ENCODE measurements at regions not wholly inside any gene's neighbourhood (a gene's known extent, or its start where the extent isn't known, plus 50 kb on each side); places are given as distances from the start of the nearest gene placed in this dataset.

DNA sequence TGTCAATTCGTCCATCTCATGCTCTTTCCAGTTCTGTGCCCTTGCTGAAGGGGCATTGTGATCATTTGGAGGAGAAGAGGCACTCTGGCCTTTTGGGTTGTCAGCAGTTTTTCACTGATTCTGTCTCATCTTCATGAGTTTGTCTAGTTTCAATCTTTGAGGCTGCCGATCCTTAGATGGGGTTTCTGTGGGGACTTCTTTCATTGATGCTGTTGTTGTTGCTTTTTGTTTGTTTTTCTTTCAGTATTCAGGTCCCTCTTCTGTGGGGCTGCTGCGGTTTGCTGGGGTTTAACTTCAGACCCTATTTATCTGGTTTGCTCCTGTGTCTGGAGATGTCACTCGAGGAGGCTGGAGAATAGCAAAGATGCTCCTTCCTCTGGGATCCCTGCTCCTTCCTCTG lies 224.3 kb downstream of the JRKL start:
- no peak for DNase-seq

DNA sequence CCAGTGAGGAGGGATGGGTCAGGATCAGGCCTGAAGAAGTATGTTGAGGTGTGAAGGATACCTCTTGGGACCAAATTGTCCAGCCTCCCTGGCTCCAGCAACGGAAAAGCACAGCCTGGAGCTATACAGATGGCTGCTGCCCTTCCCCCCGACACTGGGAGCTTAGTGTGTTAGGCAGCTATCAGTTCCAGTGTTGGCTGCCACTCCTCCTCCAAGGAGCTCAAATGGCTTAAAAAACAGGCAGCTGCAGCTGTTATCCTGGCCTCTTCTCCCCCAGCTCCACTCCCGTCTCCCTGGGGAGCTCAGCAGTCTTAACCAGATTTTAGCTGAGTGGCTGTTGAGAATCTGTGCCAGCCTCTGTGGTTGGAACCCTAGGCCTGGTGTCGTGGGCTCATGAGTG lies 225.0 kb downstream of the JRKL start:
- no peak for DNase-seq

DNA sequence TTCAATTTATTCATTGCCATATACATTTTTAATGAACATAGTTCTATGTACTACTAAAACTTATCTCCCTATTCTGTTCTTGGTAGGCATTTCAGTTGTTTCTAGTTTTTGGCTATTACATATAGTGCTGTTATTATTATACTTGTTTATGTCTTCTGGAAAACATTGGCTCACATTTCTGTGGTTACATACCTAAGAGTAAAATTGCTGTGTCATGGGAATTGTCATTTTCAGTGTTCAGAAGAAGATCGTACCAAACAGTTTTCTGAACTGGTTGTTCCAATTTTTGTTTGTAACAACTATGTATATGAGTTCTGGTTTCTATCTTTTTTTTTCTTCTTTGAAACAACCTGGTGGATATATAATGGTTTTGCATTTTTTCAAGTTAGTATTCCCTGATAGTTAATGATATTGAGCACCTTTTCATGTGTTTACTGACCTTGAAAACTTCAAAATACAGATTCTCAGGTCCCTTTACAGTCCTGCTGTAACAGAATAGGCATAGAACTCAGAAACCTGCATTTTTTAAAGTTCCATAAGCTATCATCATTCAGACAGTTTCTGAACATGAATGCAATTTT lies 230.7 kb downstream of the JRKL start:
- DNase-seq: no peak

DNA sequence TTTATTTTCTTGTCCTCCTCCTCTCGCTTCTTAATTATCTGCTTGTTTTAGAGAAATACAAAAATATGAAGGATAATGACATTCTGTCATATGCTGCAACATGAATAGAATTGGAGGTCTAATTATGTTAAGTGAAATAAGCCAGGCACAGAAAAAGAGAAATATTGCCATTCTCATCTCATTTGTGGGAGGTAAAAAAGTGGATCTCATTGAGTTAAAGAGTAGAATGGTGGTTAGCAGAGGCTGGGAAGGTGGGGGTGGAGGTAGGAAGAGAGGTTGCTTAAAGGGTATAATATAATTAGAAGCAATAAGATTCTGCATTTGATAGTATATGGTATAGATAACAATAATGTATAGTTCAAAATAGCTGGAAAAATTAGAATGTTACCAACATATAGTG lies 231.3 kb downstream of the JRKL start:
- no peak for DNase-seq

DNA sequence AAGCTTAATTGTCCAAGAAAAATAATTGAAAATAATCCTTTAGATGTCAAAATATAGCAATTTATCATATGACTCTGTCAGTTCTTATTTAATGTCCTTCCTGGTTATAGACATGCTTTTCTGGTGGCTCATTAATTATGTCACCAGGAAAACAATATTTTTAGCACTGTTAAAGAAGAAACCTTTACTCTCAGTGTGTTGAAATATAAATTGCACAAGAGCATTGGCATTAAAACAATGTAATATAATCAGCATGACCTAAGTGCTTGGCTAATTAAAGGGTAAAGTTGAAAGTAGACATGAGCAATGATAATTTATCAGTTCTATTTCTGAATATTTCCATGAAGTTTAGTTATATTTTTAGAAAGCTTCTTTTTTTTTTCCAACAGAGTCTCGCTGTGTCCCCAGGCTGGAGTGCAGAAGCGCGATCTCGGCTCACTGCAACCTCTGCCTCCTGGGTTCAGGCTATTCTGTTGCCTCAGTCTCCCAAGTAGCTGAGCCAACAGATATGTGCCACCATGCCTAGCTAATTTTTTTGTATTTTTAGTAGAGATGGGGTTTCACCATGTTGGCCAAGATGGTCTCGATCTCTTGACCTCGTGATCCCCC lies 232.3 kb downstream of the JRKL start:
- DNase-seq: no peak

DNA sequence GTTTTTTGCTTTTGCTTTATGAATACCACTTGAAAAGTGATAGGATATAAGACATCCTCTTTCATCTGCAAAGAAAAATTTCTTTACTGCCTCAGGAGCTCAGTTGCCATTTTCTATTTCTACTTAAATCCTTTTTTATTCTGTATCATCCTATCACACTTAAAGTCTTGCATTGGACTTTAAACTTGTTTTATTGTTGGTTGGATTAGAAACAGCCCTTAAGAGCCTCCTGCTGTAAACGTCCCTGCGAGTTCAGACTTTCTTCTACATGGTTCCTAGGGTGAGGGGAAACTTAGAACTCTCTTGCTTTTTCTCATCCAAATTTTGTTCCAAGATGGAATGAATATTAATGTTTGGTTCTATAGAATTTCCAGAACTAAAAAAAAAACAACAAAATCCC lies 234.3 kb downstream of the JRKL start:
- no peak for DNase-seq

DNA sequence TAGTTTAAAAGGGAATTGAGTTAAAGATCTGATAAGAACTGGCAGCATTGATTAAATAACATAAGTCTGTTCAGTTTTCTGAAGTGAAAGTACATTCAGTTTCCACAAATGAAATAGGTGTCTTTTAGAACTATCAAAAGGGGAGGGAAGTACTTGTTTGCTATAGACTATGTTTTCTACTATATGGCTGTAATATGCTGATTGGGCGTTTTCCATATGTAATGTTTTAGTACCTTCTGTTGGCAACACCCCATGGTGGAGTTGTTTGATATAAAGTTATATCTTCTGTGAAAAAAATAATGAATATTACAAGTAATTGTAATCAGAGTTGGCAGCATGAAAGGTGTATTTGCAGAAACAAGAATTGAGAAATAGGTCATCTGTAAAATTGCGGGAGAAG lies 237.6 kb downstream of the JRKL start:
- no peak for DNase-seq

DNA sequence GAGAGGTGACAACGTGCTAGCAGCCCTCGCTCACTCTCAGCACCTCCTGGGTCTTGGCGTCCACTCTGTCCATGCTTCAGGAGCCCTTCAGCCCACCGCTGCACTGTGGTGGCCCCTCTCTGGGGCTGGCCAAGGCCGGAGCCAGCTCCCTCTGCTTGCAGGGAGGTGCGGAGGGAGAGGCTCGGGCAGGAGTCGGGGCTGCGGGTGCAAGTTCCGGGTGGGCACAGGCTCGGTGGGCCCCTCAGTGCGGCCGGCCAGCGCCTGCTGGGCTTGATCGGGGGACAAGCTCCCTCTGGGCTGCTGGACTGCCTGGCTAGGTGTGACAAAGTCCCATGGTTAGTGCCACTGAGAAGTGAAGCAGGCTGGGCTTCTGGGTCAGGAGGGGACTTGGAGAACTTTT lies 245.8 kb downstream of the JRKL start:
- no peak for DNase-seq

DNA sequence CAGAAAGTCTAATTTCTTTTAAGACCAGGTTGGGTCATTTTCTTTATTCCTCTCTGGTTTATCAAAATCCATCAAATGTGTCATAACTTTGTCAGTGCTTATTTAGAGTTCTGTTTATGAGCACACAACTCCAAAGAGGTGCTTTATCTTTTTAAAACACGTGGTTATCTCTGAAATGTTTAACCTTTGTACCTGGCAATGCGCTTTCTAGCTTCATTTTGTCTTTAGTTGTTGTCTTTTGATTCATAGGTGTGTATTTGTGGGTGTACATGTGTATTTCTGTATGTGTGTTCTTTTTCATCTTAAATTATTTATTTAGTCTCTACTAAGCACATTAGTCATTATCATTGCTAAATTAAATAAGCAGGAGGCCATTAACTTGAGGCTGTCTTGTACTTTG lies 251.4 kb downstream of the JRKL start:
- no peak for DNase-seq

DNA sequence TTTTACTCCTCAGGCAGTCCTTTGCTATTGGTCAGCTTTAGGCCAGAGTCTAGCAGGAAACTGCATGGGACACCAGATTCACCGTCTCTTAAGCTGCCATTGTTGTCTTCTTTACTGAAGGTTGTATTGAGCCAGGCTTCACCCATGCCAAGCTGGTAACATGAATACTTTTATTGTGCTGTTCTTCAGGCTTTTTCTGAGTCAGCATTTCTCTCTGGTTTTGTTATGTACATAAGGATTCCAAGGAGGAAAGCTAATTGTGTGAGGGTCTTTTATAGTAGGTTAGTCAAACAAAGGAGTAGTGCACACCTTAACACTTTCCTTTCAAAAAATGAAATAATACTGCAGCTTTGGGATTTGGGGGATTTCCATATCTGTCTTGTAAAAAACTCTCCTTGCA lies 252.8 kb downstream of the JRKL start:
- DNase-seq: no peak

DNA sequence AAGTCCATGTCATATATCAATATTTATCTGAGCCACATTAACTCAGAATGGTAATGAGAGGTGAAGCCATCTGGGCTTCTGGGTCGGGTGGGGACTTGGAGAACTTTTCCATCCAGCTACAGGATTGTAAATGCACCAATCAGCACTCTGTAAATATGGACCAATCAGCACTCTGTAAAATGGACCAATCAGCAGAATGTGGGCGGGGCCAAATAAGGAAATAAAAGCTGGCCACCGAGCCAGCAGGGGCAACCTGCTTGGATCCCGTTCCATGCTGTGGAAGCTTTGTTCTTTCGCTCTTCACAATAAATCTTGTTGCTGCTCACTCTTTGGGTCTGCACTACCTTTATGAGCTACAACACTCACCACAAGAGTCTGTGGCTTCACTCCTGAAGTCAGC lies 253.4 kb downstream of the JRKL start:
- no peak for DNase-seq

DNA sequence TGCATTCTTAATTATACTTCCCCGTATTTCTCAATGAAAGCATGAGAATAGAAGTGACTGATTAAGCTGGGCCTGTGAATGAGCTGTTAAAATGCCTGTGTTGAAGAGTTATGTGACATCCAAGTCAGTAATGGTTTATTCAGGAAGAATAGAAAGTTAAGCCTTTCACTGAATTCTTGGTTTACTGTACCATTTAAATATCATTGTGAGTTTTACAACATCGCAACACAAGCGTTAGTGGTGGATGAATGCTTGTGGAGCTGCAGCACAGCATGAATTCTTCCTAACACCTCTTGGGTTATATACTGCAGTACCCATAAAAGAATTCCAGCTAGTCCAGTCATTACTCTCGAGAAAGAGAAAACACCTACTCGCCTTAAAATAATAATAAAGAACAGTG lies 257.8 kb downstream of the JRKL start:
- no peak for DNase-seq

DNA sequence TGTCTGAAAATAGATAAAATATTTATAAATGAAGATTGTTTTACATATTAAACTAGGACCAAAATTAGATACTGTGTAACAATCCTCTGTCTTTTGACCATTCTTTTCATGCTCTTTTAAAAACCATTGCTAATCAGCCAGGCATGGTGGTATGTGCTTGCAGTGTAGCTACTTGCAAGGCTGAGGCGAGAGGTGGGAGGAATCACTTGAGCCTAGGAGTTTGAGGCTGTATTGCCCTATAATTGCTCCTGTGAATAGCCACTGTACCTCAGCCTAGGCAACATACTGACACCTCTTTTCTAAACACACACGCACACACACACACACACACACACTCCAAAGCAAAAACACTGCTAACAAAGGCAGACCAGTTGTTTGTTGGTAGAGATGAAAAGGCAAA lies 259.2 kb downstream of the JRKL start:
- DNase-seq: no peak

DNA sequence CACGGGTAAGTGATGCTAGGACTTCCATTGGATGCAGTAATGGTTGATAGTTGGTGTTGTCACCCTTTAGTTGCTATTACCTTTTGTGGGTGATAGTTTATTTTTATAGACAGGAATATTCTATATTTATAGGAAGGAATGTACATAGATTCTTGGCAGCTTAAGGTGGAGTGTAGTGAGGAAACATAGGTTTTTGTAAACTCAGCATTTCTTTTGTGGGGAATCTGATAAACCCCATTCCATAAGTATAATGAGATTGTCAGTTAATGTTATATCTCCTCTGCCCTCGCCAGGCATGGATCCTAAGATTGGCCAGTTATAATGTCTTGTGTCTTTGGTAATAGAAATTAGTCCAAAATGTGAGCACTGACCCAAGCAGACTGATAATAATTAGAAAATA lies 262.7 kb downstream of the JRKL start:
- DNase-seq: no peak

DNA sequence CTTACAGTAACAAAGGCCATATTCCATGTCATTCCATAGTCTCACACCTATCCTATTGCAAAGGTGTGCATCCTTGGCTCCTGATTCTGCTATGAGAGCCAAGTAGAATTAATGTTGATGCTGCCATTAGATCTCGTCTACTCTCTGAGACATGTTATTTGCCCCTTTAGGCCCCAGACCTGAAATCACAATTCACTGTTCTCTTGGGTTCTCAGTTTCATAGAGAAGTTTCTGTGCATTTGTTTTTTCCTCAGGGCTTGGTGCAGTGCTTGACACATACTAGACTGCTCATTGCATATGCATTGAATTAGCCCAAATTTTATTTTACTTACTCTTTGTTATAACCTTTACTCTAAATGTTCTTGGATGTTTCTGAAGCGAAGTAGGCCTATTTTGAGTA lies 265.7 kb downstream of the JRKL start:
- no peak for DNase-seq

DNA sequence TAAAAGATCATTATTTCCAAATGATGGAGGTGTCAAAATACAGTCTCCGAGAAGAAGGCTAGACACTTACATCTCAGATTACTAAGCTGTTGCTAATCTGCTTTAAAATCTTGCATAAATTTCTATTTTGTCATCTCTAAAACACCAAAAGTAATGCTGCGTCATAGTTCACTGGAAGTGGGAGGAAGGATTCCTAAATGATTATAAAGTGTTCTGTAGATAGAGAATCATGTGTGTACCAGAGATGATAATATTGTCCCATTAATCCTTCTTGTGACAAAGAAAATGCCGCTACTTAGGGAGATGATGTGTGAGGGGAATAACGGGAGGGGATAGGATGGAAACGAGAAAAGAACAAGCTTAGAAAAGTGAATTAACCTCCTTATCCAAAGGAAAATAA lies 268.6 kb downstream of the JRKL start:
- no peak for DNase-seq

DNA sequence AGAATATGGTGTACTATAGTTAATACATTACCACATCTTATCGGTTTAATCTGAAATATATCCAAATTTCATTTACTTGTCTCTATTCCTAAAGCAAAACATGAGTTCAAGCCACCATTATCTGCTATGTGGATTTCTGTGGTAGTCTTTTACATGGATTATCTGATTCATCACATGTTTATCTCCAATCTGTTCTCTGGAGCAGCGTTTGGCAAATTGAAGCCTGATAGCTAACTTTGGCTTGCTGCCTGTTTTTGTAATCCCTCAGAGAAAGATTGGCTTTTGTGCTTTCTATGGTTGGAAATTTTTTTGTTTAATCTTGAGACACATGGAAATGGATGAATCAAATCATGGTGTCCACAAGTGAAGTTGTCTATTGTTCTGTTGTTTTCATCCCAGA lies 274.3 kb downstream of the JRKL start:
- DNase-seq: no peak

DNA sequence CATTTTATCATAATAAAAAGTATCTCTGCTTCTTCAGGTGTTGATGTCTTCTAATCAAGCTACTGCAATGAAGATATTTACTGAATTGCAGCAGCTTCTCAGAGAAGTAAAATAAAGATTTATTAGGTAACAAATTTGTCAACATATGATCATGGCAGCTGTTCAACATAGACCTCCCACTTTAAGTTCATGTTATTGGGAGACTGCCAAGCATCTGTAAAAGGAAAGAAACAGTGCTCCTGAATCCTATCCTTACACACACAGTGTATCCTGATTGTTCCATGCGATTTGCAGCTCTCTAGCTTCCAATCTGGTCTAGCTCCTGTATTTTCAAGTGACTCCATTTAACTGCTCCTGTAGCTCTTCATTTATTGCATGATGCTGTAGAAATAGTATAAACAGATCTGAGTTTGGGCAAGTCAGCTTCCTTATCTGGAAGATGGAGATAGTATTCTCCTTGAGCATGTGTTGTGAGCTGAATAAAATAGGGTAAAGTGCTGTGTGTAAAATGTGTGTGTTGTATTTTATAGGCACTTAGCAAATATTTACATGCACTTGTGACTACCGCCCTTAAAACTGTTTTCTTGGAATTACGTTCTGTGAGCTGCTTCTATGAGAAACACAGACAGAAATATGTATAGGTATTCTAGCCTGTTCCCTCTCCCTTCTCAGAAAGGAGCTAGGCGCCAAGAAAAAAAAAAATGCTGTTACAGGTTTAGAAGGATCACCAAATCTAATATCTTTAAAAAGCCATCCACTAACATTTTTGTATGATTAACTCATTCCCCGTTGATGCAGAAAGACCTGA lies 290.6 kb downstream of the JRKL start:
- no peak for DNase-seq

DNA sequence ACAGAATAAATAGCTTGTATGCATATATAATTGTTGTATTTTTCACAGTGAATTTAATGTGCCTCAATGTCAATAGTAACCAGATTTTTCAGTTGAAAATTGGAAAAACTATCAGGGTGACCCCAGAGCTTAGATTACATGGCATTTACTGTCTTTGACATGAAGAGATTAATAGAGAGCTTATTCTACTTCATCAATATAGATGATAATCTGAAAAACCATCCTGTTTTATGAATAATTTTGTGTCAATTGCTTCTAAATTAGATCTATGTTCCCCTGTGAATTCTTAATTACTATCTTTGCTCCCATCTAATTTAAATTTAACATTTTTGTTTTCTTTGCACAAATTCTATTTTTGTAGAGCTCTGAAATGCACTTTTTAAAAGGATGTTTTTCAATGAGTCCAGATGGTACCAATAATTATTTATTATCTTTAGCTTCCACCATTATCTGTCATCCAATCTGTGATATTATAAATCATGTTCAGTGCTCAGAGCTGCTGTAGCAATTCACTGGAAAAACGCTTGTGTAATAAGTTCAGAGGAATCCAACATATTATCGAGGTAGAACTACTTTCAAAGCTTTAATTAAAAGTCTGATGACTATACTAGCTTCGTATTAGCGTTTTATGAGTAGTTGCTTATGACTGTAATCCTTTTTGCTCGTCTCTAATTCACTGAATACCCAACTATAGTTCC lies 291.4 kb downstream of the JRKL start:
- DNase-seq: no peak

DNA sequence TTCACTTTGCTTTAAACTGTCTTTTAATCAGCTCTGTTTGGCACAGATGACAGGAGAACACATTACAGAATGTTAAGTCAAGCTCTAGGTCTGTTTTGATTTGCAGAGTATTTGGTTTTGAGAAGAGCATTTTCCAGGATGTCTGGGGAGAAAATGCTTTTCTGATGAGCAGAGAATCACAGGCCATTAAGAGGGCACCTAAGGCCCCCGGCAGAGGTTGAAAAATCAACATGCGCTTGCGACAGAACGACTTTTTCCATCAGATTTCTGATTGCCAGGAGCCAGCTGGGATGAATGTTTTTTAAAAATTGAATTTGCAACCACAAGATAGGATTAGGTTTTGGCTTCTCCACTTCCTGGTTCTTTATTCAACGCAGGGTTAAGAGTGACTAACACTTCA lies 304.5 kb downstream of the JRKL start:
- no peak for DNase-seq

DNA sequence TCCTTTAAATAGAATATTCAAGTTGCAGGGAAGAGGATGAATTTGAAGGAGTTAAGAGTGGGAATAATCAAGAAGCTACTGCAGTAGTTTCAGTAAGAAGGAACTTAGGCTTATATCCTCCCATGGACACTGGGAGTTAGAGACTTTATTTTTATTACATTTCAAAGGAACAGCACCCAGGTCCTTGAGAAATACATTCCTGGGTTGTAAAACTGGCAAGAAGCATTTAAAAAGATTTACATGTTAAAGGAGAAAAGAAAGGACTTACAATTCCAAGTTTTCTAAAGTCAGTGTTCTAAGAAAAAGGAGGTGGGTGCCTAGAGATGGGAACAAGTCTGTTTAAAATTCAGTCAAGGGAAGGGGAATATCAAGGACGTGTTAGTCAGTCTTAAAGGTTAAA lies 306.9 kb downstream of the JRKL start:
- no peak for DNase-seq

DNA sequence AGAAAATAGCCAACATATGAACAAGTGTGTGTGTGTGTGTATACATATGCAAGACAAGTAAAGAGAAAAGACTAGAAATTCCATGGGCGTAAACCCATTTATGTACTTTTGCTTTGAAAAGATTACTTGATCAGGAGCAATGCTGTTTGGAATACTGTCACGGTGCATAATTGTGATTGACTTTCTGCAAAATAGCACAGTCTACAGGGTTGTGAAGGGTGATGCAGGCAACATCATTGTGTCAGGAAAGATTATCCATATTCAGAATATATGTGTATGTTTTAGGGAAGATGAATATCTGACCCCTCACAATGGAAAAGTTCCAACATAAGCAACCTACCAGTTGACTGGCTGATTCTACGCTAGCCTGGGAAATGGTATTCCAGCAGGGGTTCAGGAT lies 307.7 kb downstream of the JRKL start:
- no peak for DNase-seq

DNA sequence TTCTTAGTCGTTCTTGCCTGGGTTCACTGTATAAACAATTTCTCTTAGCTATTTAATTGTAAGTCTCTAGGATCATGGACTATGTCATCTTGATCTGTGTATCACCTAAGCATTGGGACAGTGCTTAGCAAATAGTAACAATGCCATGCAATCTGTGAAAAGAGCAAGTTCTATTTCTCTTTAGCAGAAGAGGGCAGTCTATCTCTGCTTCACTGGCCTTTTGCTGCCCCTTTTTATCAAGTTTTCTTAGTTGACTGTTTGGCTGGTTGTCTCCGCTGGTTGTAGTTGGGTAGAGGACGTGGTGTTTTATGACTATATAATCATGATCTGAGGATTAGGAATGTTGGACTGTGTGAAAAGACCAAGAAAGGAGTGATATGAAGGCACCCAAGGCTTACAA lies 315.0 kb downstream of the JRKL start:
- DNase-seq: no peak

DNA sequence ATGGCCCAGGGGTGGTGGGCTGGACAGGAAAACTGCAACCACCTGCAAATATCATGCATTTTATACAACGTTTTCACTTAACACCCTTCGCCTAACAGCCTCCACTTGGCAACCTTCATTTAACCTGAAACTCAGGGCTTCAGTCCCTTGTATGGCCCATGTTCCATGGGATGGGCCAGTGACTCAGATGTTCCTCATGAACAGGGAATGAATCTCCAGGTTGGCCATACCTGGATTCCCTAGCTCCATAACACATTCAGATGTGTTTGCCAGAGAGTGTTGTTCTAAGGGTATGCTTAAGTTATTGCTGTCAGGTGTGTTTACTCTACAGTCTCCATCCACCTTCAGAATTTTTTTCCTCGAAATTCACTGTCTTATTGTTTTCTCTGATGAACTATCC lies 316.9 kb downstream of the JRKL start:
- DNase-seq: no peak
